HepG2 (cell line): ENCODE measurements at regions not wholly inside any gene's neighbourhood (a gene's known extent, or its start where the extent isn't known, plus 50 kb on each side); places are given as distances from the start of the nearest gene placed in this dataset.

Experiments used
- EHMT2 ChIP-seq: fragments of 200-600 bp; sonication (generic); IDR thresholded peaks from 2 replicates; pipeline ENCODE4 v1.7.0; 2017; ENCODE audit warnings: antibody characterized with exemption, low read depth, low read length, borderline replicate concordance
- SIN3A ChIP-seq: IDR thresholded peaks from 2 replicates; pipeline ENCODE4 v1.6.1; 2011; ENCODE audit warnings: low read depth, mild to moderate bottlenecking, control low read depth, low read length, borderline replicate concordance
- ZMYM3 ChIP-seq: sonication (generic); formaldehyde crosslinking; IDR thresholded peaks from 2 replicates; pipeline ENCODE4 v1.5.1; 2020; ENCODE audit warnings: mild to moderate bottlenecking, missing genetic modification reagents
- ZNF12 ChIP-seq: sonication (generic); formaldehyde crosslinking; IDR thresholded peaks from 2 replicates; pipeline ENCODE4 v1.5.0; 2020; ENCODE audit warnings: missing genetic modification reagents
- TF ChIP-seq, protein P1 (sequence below), 2 experiments: sonication (generic) in 1 of 2; formaldehyde crosslinking in 1 of 2; IDR thresholded peaks; 2 replicates each; pipeline versions ENCODE4 v1.6.1 to v1.9.0; 2014 to 2022; ENCODE audit warnings: antibody characterized with exemption in 1 of 2, borderline replicate concordance in 1 of 2, inconsistent platforms in 1 of 2, low read depth in 1 of 2, missing genetic modification reagents in 1 of 2
- TF ChIP-seq, protein P2 (sequence below): sonication (generic); formaldehyde crosslinking; IDR thresholded peaks from 2 replicates; pipeline ENCODE4 v1.5.0; 2020; ENCODE audit warnings: mild to moderate bottlenecking, missing genetic modification reagents, borderline replicate concordance

DNA sequence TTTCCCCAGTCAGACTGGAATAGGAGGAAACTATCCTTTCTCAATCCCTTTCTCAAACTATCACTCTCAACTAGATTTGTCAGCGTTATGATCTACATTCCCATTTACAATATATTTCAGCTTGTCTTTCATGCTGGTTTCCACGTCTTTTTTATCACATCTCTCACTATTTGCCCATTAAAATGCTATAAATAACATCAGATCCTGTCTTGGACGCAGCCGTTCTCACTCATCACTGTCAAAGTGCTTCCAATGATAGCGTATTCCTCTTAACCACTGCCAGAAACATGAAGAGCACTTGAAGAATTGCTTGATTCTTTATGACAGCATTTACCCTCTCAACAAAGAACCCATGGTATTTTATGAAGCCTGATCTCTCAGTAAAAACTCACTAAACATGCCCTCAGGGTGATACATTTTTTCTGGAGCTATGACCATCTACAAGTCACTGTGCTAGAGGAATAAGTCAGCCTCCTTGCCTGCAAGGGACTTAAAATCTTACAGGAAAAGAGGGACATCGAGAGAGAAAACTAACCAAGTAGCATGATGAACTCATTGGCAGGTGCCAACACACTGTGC lies 205.6 kb upstream of the PFKP start (continued):
- TF ChIP-seq EHMT2 (no peak), ZNF12 (CRISPR knock-in tag) (no peak), SIN3A (no peak), ZMYM3 (CRISPR knock-in tag) (no peak)
- TF ChIP-seq, protein P1, sequence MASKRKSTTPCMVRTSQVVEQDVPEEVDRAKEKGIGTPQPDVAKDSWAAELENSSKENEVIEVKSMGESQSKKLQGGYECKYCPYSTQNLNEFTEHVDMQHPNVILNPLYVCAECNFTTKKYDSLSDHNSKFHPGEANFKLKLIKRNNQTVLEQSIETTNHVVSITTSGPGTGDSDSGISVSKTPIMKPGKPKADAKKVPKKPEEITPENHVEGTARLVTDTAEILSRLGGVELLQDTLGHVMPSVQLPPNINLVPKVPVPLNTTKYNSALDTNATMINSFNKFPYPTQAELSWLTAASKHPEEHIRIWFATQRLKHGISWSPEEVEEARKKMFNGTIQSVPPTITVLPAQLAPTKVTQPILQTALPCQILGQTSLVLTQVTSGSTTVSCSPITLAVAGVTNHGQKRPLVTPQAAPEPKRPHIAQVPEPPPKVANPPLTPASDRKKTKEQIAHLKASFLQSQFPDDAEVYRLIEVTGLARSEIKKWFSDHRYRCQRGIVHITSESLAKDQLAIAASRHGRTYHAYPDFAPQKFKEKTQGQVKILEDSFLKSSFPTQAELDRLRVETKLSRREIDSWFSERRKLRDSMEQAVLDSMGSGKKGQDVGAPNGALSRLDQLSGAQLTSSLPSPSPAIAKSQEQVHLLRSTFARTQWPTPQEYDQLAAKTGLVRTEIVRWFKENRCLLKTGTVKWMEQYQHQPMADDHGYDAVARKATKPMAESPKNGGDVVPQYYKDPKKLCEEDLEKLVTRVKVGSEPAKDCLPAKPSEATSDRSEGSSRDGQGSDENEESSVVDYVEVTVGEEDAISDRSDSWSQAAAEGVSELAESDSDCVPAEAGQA (IDR thresholded peaks at IDR 0.05; ENCODE audit: low read depth), result no peak
- TF ChIP-seq, protein P1 (CRISPR knock-in tag; IDR thresholded peaks at IDR 0.05; ENCODE audit: borderline replicate concordance), result no peak
- TF ChIP-seq, protein P2, sequence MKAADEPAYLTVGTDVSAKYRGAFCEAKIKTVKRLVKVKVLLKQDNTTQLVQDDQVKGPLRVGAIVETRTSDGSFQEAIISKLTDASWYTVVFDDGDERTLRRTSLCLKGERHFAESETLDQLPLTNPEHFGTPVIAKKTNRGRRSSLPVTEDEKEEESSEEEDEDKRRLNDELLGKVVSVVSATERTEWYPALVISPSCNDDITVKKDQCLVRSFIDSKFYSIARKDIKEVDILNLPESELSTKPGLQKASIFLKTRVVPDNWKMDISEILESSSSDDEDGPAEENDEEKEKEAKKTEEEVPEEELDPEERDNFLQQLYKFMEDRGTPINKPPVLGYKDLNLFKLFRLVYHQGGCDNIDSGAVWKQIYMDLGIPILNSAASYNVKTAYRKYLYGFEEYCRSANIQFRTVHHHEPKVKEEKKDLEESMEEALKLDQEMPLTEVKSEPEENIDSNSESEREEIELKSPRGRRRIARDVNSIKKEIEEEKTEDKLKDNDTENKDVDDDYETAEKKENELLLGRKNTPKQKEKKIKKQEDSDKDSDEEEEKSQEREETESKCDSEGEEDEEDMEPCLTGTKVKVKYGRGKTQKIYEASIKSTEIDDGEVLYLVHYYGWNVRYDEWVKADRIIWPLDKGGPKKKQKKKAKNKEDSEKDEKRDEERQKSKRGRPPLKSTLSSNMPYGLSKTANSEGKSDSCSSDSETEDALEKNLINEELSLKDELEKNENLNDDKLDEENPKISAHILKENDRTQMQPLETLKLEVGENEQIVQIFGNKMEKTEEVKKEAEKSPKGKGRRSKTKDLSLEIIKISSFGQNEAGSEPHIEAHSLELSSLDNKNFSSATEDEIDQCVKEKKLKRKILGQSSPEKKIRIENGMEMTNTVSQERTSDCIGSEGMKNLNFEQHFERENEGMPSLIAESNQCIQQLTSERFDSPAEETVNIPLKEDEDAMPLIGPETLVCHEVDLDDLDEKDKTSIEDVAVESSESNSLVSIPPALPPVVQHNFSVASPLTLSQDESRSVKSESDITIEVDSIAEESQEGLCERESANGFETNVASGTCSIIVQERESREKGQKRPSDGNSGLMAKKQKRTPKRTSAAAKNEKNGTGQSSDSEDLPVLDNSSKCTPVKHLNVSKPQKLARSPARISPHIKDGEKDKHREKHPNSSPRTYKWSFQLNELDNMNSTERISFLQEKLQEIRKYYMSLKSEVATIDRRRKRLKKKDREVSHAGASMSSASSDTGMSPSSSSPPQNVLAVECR (CRISPR knock-in tag), result no peak
